HG03135 (cell line): ENCODE measurements at regions not wholly inside any gene's neighbourhood (a gene's known extent, or its start where the extent isn't known, plus 50 kb on each side); places are given as distances from the start of the nearest gene placed in this dataset.

Experiments
- ATAC-seq: cut with Tn5 transposase; IDR thresholded peaks from one replicate; pipeline ENCODE4 v1.9.1; 2021; ENCODE audit warnings: mild to moderate bottlenecking, moderate library complexity; ENCODE audit not compliant: unreplicated experiment

GRCh38 chr3:117674321-117674720, 964.7 kb downstream of the TUSC7 start:
- ATAC-seq = no peak

GRCh38 chr3:117681619-117682018, 972.0 kb downstream of the TUSC7 start:
- ATAC-seq = no peak

GRCh38 chr3:117687096-117687495, 977.5 kb downstream of the TUSC7 start:
- ATAC-seq = no peak

GRCh38 chr3:117688583-117688982, 979.0 kb downstream of the TUSC7 start:
- no peak for ATAC-seq

DNA sequence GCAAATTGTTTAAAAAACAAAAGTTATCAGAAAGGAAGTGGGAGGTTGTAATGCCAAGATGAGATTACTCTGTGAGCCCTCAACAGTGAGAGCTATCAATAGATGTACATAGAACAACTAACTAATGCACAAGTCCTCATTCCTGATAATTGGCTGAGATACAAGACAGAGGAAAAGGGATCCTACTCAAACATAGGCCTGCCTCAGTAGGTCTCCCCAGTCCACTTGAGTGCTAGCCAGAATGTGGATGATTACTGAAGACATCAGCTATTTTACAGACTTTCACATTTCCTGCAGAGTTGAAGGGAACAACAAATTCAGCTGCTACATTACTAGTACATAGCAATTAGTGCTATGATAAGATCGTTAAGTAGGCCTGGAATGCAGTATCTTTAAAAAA, 981.9 kb downstream of the TUSC7 start:
- ATAC-seq = no peak

GRCh38 chr3:117692416-117692995, 982.9 kb downstream of the TUSC7 start:
- no peak for ATAC-seq

DNA sequence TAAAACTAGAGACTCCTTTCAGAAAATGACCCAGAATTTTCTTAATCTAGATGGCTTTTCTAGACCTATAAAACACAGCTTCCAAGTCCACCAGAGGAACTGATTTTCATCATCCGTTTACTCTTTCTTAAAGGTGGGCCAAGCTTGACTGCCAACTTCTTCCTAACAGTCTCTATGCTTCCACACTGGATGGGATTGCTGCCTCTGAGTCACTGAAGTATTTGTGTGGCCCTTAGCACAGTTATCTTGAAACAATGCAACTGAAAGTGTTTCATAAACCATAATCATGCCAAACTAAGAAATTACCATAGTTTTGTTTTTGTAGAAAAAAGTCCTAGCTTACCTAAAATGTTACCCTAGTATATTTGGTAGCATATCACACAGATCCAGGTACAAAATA, 985.7 kb downstream of the TUSC7 start:
- ATAC-seq = no peak

DNA sequence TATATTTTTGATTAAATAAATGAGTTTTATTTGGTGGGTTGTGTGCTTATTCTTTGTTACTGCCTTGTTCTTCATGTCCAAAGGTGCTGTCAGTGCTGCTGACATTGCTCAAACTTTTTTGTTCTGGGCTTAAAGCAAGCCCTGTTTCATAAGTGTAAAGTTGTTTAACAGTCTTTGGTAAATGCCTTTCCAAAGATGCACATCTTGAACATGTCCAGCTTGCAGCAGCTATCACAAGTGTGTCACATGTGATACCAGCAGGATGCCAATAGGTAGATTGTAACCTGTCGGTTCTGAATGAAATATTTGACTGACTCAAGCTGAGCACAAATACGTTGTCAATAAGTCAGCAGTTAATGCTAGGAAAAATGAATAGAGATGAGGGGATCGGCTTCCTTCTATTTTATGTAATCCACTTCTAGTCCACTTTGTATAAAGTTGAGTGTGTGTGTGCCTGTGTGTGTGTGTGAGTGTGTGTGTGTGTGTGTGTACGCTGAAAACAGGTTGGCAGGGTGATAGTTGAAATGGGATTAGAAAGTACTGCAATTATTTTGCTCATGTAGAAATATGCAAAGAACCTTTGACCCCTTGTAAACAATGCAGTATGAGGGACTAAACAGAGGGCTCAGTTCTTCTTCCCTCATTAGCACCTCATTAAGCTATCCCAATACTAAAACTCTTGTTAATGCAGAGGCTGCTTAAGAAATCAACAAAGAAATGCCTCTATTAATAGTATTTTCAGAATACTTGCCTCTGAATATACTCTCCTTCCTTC, 986.5 kb downstream of the TUSC7 start:
- ATAC-seq = no peak

- ATAC-seq = no peak
Measured at GRCh38 chr3:117696851-117697407, 987.4 kb downstream of the TUSC7 start.

DNA sequence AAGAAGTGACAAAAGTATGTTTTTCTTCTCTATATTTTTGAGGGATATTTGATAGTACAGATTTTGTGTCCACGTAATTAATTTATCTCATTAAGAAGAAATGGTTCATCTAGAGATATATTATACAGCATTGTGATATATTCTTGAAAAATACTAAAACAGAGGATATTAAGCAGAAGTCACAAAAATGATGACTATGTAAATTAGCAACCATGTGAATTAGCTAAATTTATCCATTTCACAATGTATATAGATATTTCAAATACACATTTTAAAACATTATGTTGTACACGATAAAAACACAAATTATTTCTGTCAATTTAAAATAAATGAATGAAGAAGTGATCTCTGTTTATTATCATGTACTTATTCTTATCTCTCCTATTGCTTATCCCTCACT, 989.5 kb downstream of the TUSC7 start:
- ATAC-seq = no peak

DNA sequence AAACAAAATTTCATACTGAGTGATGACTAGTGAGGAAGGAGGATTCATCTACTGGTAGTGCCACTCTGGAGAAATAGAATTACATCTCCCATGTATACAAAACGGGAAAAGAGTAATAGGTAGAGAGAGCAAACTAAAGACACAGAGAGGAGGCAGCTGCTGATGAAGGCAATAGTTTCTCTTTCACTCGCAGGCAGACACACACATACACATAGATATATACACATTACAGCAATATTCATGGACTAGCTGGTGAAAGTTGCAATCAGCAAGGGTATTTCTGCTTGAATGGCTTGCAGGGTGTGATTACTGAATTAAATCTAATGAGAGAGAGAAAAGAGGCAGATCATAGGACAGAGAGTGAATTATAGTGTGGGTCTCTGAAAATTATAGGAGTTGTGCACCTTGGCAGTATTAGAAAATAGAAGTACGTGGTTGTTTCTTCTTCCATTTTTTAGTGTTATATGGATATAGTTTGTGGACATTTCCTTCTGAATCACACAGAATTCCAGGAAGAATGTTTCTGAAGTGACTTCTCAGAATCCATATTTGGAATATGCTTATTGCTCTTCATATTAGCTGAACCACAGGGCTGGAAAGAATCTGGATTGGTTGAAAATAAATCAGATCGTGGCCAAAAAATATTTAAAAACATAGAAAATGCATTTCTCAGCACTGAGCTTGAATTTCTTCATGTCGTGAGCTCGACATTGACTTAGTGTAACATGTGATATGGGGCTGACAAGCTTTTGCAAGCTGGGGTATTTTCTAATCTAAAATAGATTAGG, 991.2 kb downstream of the TUSC7 start:
- no peak for ATAC-seq

GRCh38 chr3:117705011-117705410, 995.4 kb downstream of the TUSC7 start:
- ATAC-seq = no peak

- ATAC-seq = no peak
Measured at GRCh38 chr3:117706037-117706436, 996.5 kb downstream of the TUSC7 start.

DNA sequence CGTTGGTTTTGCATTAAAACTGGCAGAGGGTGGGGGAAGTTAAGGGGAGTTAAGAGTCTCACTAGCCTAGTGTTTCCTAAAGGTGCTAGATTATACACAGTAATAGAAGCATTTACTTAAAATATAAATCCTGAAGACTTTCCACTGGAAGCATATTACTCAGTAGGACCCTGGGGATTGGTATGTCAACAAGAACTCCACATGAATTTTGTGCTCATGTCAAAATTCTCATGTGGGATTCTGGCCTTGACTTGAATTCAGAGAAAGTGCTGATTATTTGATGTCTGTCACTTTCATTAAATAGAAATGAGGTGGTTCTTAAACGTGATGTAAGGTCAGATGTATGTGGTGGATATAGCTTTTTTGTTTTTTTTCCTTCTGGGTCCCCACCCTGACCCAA, 997.2 kb downstream of the TUSC7 start:
- ATAC-seq = no peak

DNA sequence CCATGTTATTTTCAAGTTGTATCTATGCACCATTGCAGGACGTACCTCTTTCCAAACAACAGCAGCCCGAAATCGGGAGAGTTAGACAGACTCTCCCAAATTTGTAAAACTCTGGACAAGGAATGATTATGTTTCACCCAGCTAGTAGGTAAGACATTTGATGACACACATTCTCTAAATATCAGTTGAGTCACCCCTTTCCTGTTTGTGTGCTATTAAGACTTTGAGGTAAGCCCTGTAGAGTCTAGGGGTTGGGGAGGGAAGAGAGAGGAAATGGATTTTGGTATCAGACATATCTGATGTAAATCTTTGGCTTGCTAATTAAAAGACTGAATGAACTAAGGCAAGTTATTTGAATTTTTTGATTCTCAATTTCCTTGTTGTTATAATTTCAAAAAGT, 999.0 kb downstream of the TUSC7 start:
- ATAC-seq = no peak

DNA sequence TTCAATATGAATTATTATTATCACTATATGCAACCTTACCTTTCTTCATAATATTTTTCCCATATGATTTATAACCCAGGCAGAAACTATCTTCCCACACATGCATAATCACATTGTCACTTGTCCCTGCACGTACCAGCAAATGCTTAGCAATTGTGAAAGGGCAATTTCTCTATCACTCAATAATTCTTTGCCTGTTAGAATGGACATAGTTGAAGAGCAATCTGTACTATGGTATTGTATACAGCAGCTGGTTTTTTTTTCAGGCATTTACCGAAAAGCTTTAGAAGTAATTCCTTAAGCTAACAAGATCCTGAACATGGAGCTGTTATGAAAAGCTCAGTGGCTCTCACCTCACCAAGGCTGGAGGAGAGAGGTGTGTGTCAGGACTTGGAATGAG, 999.5 kb downstream of the TUSC7 start:
- no peak for ATAC-seq

DNA sequence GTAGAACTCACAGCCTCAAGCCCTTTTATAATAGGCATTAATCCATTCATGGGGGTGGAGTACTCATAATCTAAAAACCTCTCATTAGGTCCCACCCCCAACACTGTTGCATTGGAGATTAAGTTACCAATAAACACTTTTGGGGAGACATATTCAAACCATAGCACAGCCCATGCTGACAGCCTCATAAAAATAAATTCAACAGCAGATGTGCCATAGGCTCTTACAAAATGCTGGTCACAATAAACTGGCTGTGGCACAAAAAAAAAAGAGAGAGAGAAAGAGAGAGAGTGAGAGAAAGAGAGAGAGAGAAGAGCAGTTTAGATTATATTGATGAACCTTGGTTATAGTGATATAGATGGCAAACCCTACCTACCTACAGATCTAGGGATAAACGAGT, 1000.9 kb downstream of the TUSC7 start:
- no peak for ATAC-seq

DNA sequence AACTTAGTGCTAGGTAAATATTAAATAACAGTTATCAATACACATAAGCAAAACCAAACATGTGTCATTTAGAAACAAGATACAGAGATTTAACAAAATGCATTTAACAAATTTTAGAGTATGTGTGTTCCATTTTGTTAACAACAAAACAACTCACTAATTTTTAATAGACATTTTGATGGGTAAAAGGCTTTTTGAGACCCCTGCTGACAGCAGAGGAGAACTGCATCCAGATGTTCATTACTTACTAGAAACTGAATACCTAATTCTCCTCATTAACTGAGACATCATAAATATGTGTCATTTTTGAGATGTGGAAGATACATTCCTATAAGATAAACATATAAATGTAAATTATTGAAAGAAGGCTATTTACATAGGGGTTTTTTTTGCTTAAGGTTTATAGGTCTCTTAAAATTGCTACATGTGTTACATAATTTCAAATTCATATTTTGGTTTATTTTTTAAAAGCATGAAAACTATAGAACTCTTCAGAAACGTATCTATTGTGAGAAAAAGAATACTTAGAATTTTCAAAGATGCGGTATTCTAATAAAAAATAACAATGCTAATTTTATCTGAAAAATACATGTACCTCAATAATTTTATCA, 1009.8 kb downstream of the TUSC7 start:
- no peak for ATAC-seq

DNA sequence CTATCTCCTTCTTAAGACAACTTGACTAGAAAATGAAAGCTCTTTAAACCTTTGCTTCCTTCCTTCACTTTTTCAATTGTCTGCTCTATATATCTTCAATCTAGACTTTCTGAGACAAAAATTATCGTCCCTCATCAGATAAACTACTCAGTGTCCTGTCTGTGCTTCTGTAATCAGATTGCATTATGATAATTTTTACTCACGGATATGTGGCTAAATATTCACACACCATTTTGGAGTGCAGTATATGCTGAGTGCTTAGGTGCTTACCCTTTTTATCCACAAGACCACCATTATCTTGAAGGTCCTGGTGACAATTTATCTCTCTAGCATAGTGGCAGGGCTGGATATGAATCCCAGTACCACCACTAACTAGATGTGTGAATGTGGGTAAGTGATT, 1012.3 kb downstream of the TUSC7 start:
- ATAC-seq = no peak

GRCh38 chr3:117722856-117723255, 1013.3 kb downstream of the TUSC7 start:
- ATAC-seq = no peak

DNA sequence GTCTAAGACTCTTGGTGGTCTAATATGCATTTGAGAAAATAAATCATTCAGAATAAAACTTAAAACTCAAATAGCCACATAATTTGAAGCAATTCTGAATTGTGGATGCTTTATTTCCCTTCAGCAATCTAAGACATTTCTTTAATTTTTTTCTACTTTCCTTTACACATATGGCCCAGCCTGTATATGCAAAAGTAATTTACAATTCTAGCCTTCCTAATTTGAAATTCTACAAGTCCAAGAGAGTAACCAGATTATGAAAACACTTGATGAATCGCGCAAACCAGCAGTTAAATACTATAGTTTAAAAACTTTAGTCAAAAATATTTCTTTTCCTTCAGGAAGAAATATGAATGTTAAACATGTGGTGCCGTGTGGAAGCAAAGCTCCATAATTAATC, 1014.2 kb downstream of the TUSC7 start:
- no peak for ATAC-seq
